ENCODE measurements at regions not wholly inside any gene's neighbourhood (a gene's known extent, or its start where the extent isn't known, plus 50 kb on each side); places are given as distances from the start of the nearest gene placed in this dataset.
"Not testable (repeated sequence)": the region's sequence is repeated elsewhere in the genome, so short reads cannot be mapped to it uniquely, and the experiment has no call there.

DNA sequence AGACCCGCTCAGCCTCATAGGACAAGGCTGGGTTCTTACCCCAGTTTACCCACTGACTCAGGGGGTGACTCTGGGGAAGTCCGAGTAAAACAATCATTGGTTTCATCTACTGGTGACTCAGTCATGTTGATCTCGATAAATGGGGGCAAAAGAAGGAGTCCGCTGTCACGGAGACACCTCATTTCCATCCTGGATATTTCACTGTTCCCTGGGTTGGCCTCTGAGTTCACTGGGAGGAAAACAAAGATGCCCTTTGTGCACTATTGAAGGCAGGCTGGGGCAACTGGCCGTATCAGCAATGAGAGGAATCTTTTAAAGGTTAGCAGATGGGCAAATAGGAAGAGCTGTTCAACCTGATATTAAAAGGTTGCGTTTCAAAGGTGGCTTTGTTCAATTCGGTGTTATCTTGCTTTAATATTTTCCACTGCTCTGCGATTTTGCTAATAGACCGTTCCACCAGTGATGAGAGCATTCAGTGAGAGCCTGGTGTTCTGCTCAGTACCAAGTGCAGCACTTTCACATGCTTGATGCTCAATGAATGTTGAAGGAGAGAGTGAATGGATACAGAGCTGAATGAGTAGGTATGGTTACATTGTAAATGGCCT is 110.2 kb upstream of the EGFLAM start:
- Histone ChIP-seq H3K27me3 (no peaks in the 10 kb centered on the region), H3K36me3 (no peaks in the 10 kb centered on the region), H3K9me3 (no peaks in the 10 kb centered on the region), H3K4me3 (ENCODE audit: low read depth, low read length) (no peak overlapping the region), H3K4me1 (no peaks in the 10 kb centered on the region)
- DNase-seq, result no peak
- TF ChIP-seq, protein P1, sequence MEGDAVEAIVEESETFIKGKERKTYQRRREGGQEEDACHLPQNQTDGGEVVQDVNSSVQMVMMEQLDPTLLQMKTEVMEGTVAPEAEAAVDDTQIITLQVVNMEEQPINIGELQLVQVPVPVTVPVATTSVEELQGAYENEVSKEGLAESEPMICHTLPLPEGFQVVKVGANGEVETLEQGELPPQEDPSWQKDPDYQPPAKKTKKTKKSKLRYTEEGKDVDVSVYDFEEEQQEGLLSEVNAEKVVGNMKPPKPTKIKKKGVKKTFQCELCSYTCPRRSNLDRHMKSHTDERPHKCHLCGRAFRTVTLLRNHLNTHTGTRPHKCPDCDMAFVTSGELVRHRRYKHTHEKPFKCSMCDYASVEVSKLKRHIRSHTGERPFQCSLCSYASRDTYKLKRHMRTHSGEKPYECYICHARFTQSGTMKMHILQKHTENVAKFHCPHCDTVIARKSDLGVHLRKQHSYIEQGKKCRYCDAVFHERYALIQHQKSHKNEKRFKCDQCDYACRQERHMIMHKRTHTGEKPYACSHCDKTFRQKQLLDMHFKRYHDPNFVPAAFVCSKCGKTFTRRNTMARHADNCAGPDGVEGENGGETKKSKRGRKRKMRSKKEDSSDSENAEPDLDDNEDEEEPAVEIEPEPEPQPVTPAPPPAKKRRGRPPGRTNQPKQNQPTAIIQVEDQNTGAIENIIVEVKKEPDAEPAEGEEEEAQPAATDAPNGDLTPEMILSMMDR (IDR thresholded peaks at IDR 0.05; ENCODE audit: low read depth, low read length), result no peak

DNA sequence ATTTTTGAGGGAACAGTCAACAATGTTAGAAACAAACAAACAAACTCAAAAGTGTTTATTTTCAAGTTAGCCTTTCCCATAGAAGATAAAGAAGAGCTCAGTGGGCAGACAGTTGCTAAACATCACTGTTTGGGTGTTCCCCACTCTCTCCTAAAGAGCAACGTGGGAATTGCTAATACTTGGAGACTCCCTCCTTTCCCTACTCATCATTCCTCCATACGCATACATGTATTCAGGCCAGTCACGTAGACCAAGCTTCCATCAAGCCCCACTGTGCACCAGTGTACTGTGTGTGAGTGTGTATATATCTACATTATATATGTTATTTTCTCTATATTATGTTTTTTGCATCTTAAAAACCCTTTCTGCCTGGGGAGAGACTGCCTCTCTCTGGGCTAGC is 115.0 kb upstream of the EGFLAM start:
- Histone ChIP-seq H3K36me3 (no peaks in the 10 kb centered on the region), H3K27me3 (no peaks in the 10 kb centered on the region), H3K9me3 (no peaks in the 10 kb centered on the region), H3K4me3 (ENCODE audit: low read depth, low read length) (no peak overlapping the region), H3K4me1 (no peaks in the 10 kb centered on the region)
- TF ChIP-seq, protein P1 (IDR thresholded peaks at IDR 0.05; ENCODE audit: low read depth, low read length), result no peak
- DNase-seq, result no peak

DNA sequence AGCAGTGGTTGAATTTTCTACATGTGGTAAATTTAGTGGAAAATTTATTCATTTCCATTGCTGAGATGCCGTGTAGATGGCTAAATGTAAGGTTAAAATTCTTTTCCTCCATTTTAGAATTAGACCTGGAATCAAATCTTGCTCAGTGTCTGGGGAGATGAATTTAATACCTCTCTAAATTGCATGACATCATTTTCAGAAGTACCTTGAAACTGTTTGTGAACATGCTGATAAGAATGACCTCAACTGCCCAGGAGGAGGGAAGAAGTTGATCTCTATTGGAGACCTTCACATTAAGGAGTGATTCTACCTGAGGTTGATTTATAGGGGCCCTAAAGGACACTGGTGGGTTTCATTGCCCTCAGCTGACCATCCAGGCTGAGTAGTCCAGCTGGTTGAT is 116.7 kb upstream of the EGFLAM start:
- Histone ChIP-seq H3K4me3 (ENCODE audit: low read depth, low read length) (no peak overlapping the region), H3K9me3 (no peaks in the 10 kb centered on the region), H3K4me1 (no peaks in the 10 kb centered on the region), H3K27me3 (no peaks in the 10 kb centered on the region), H3K36me3 (no peaks in the 10 kb centered on the region)
- TF ChIP-seq, protein P1 (IDR thresholded peaks at IDR 0.05; ENCODE audit: low read depth, low read length), result no peak
- no peak for DNase-seq

DNA sequence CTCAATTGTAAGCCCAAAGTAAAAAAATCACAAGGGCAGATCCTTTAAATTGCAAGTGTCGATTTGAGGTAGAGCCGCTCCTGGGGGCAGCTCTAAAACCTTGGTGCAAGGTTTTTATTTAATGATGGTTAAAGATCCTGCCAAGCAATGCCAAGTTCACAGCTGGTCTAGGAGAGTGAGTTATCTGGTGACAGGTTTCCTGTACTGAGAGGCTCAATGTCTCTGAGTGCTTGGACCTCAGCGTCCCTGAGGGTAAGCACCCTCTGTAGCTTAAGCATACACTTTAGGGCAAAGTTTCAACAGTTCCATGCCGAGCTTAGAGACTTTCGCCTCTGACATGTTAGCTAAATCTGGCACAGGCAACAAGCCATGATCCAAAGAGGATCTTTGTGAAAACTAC is 119.8 kb upstream of the EGFLAM start:
- no peaks in the 10 kb centered on the region for H3K9me3 ChIP-seq
- no peak overlapping the region for H3K4me3 ChIP-seq (ENCODE audit: low read depth, low read length)
- H3K36me3 ChIP-seq, result no peaks in the 10 kb centered on the region
- H3K4me1 ChIP-seq, result no peaks in the 10 kb centered on the region
- no peaks in the 10 kb centered on the region for H3K27me3 ChIP-seq
- no peak for DNase-seq
- TF ChIP-seq, protein P1 (IDR thresholded peaks at IDR 0.05; ENCODE audit: low read depth, low read length), result no peak

DNA sequence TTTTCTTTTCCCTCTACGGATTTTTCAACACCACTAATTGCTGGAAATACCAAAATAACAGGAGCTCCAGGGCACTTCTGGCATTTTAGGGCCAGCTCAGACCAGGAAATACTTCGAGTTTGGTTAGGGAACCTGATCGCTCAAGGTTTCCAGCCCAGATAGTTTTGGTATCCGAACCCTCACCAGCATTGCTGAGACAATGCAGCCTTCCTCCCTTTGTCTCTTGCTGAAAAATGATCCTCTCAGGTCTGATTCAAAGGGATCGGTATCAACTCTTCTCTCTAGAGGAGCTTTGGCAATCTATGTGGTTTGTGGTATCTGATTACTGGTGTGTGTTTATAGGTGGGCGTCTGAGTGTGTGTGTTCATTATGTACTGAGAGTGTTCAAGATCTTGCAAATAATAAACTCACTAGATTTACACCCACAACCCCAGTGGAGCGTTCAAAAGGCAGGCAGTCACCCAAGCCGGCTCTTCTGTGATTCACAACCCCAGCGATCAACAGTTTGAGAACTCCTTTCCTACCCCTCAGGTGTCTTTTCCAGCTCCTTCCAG is 122.8 kb upstream of the EGFLAM start:
- no peaks in the 10 kb centered on the region for H3K9me3 ChIP-seq
- no peaks in the 10 kb centered on the region for H3K27me3 ChIP-seq
- H3K4me1 ChIP-seq, result no peaks in the 10 kb centered on the region
- no peak for DNase-seq
- TF ChIP-seq, protein P1 (IDR thresholded peaks at IDR 0.05; ENCODE audit: low read depth, low read length), result no peak
- H3K4me3 ChIP-seq (ENCODE audit: low read depth, low read length), result no peak overlapping the region
- no peaks in the 10 kb centered on the region for H3K36me3 ChIP-seq

DNA sequence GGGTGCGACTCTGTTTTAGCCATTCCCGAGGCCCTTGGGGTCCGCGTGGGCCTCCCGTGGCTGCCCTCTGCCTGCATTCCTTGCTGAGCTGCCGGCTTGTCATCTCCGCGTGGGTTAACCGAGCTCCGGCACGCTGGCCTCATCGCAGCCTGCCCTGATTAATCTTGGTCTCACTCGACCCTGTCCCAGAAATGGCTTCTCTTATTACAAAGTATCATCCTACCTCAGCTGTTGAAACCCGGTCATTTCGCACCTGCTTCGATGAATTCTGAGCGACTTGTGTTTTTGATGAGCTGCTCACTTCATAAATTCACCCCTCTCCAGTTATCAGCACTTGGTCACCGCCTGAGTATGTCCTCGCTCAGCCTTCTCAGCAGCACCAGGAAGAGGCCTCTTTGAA is 123.5 kb upstream of the EGFLAM start:
- H3K4me3 ChIP-seq (ENCODE audit: low read depth, low read length), result no peak overlapping the region
- H3K4me1 ChIP-seq, result no peaks in the 10 kb centered on the region
- no peaks in the 10 kb centered on the region for H3K9me3 ChIP-seq
- DNase-seq, result no peak
- H3K27me3 ChIP-seq, result no peaks in the 10 kb centered on the region
- H3K36me3 ChIP-seq, result no peaks in the 10 kb centered on the region
- TF ChIP-seq, protein P1 (IDR thresholded peaks at IDR 0.05; ENCODE audit: low read depth, low read length), result no peak

DNA sequence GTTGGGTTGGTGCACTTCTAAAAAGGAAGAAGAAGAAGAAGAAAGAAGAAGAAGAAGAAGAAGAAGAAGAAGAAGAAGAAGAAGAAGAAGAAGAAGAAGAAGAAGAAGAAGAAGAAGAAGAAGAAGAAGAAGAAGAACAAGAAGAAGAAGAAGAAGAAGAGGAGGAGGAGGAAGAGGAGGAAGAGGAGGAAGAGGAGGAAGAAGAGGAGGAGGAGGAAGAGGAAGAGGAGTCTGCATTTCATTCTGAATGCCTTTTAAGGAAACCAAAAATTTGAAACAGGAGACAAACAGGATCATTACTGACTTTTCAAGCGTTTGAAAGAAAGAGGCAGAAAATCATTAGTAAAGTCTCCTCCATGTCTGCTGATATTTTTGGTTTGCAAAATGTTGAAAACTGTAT is 124.1 kb upstream of the EGFLAM start:
- H3K4me1 ChIP-seq; H3K4me3 ChIP-seq (ENCODE audit: low read depth, low read length); H3K9me3 ChIP-seq; H3K27me3 ChIP-seq; H3K36me3 ChIP-seq; DNase-seq: not testable (repeated sequence)
